Sigmoid colon (tissue), 6 donors: ENCODE measurements at regions not wholly inside any gene's neighbourhood (a gene's known extent, or its start where the extent isn't known, plus 50 kb on each side); places are given as distances from the start of the nearest gene placed in this dataset.

Experiments used
- DNase-seq: peaks from one replicate; pipeline ENCODE4 v3.0.0-alpha.2; 2019
- H3K27ac ChIP-seq, 4 donors: fragments of 200-600 bp; sonication (generic); one replicate each; pipeline ENCODE4 v1.5.1; 2016 to 2019; ENCODE audit warnings: mild to moderate bottlenecking in 1 of 4
- H3K27me3 ChIP-seq, 3 donors: fragments of 200-600 bp; sonication (generic); one replicate each; pipeline ENCODE4 v1.5.1; 2019; ENCODE audit warnings: mild to moderate bottlenecking in 1 of 3
- H3K36me3 ChIP-seq, 4 donors: fragments of 200-600 bp; sonication (generic); one replicate each; pipeline ENCODE4 v1.5.1; 2016 to 2019
- H3K4me1 ChIP-seq, 4 donors: fragments of 200-600 bp; sonication (generic); one replicate each; pipeline ENCODE4 v1.5.1; 2017 to 2019
- H3K4me3 ChIP-seq, 4 donors: fragments of 200-600 bp; sonication (generic); one replicate each; pipeline ENCODE4 v1.5.1; 2017 to 2019; ENCODE audit warnings: mild to moderate bottlenecking in 2 of 4, moderate library complexity in 1 of 4
- H3K9me3 ChIP-seq, 4 donors: fragments of 200-600 bp in 3 of 4; sonication (generic) in 3 of 4; one replicate each; pipeline versions ENCODE4 v1.5.1 to v1.6.1; 2013 to 2019
- CTCF ChIP-seq, 4 experiments: fragments of 450-650 bp in 3 of 4; fragments of 200-600 bp in 1 of 4; IDR thresholded peaks; one replicate each; pipeline ENCODE4 v1.5.1; 2016 to 2019; ENCODE audit warnings: antibody characterized with exemption in 4 of 4, mild to moderate bottlenecking in 3 of 4, moderate library complexity in 2 of 4
- EP300 ChIP-seq, 4 donors: sonication (generic); formaldehyde crosslinking; IDR thresholded peaks; one replicate each; pipeline ENCODE4 v1.6.1; 2017; ENCODE audit warnings: antibody characterized with exemption in 4 of 4
- POLR2A ChIP-seq, 2 donors: fragments of 450-650 bp; IDR thresholded peaks; one replicate each; pipeline ENCODE4 v1.6.1; 2016; ENCODE audit warnings: antibody characterized with exemption in 2 of 2, mild to moderate bottlenecking in 2 of 2, moderate library complexity in 2 of 2
- POLR2AphosphoS5 ChIP-seq, 4 donors: sonication (generic); formaldehyde crosslinking; IDR thresholded peaks; one replicate each; pipeline ENCODE4 v1.6.1; 2017; ENCODE audit warnings: antibody characterized with exemption in 4 of 4
- WGBS, 2 donors: extraction: QIAGEN DNeasy Blood & Tissue Kit; methylation state at CpG; one replicate each; pipeline ENCODE4 v1.1.7; 2013; 5-methylcytosine and 5-hydroxymethylcytosine counted together
- intact Hi-C: fragments of 100-400 bp; cut with DNase I; formaldehyde crosslinking; loops from one replicate; pipeline ENCODE4 v1.15.1; 2023
- donor health status: healthy with polysubstance abuse.
- donor health status: healthy.

- intact Hi-C loops = no loop called here
- DNase-seq = no peak
- no peaks in the 10 kb centered on the region for H3K4me1 ChIP-seq
- H3K4me3 ChIP-seq = no peak overlapping the region
- H3K27me3 ChIP-seq = no peaks in the 10 kb centered on the region
- H3K9me3 ChIP-seq = no peaks in the 10 kb centered on the region
- no peak overlapping the region for H3K27ac ChIP-seq
- TF ChIP-seq CTCF (IDR thresholded peaks at IDR 0.05) (no peak), POLR2A (IDR thresholded peaks at IDR 0.05) (no peak), EP300 (IDR thresholded peaks at IDR 0.05) (no peak), POLR2AphosphoS5 (IDR thresholded peaks at IDR 0.05) (no peak)
- WGBS, 2 donors = 95 to 98% methylated on average over 2 of the region's 2 CpGs
- H3K36me3 ChIP-seq = no peaks in the 10 kb centered on the region
Observed at GRCh38 chr4:151599863-151600262, 160.9 kb downstream of the GATB start.

- Histone ChIP-seq H3K36me3 (no peaks in the 10 kb centered on the region), H3K4me3 (no peak overlapping the region), H3K27ac (no peak overlapping the region), H3K27me3 (no peaks in the 10 kb centered on the region), H3K4me1 (peaks cover 0 to 3% (median 1%) of the 10 kb centered on the region in 4 donors), H3K9me3 (no peaks in the 10 kb centered on the region)
- TF ChIP-seq POLR2A (IDR thresholded peaks at IDR 0.05) = no peak
- TF ChIP-seq POLR2AphosphoS5 (IDR thresholded peaks at IDR 0.05) = no peak
- TF ChIP-seq CTCF (IDR thresholded peaks at IDR 0.05) = no peak
- no peak for TF ChIP-seq EP300 (IDR thresholded peaks at IDR 0.05)
- 91 to 93% methylated on average over 3 of the region's 3 CpGs for WGBS, 2 donors
- intact Hi-C loops = no loop called here
- no peak for DNase-seq
Observed at GRCh38 chr4:151600432-151600831, 160.4 kb downstream of the GATB start.

DNA sequence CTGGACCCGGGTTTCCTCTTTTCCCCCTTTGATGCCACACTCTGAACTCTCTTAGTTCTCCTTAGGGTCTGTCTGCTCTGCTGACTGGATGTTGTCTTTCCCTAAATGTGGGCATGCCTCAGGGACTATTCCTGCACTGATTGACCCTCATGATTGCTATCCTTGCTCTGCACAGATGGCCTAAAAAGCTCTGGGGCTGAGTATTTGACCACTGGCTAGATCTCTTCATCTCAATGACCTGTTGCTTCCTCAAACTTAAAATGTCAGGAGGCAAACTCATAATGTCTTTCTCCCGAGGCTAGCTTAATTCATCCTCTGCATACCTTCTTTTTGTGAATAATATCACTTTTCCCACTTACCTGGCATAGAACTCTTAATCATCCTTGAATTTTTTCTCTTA, 157.4 kb downstream of the GATB start:
- no peak overlapping the region for H3K4me3 ChIP-seq

GRCh38 chr4:151604238-151604637, 156.6 kb downstream of the GATB start:
- no peaks in the 10 kb centered on the region for H3K36me3 ChIP-seq
- 65 to 80% methylated on average over 5 of the region's 5 CpGs for WGBS, 2 donors
- no peak overlapping the region for H3K4me3 ChIP-seq
- no peak for DNase-seq
- H3K27ac ChIP-seq = no peak overlapping the region
- no peak for TF ChIP-seq POLR2A (IDR thresholded peaks at IDR 0.05)
- TF ChIP-seq POLR2AphosphoS5 (IDR thresholded peaks at IDR 0.05) = no peak
- no peak for TF ChIP-seq EP300 (IDR thresholded peaks at IDR 0.05)
- no peak for TF ChIP-seq CTCF (IDR thresholded peaks at IDR 0.05)
- no peaks in the 10 kb centered on the region for H3K9me3 ChIP-seq
- peaks cover 0 to 15% (median 7%) of the 10 kb centered on the region in 4 donors for H3K4me1 ChIP-seq
- intact Hi-C loops = no loop called here
- no peaks in the 10 kb centered on the region for H3K27me3 ChIP-seq

More for the DNA sequence above, 157.4 kb downstream of the GATB start:
- WGBS, 2 donors = 78 to 90% methylated on average over 2 of the region's 2 CpGs
- H3K36me3 ChIP-seq = no peaks in the 10 kb centered on the region
- H3K27me3 ChIP-seq = no peaks in the 10 kb centered on the region
- no peaks in the 10 kb centered on the region for H3K9me3 ChIP-seq
- intact Hi-C loops = no loop called here
- TF ChIP-seq POLR2AphosphoS5 (IDR thresholded peaks at IDR 0.05) (no peak), POLR2A (IDR thresholded peaks at IDR 0.05) (no peak), EP300 (IDR thresholded peaks at IDR 0.05) (no peak), CTCF (IDR thresholded peaks at IDR 0.05) (no peak)
- no peak for DNase-seq
- H3K27ac ChIP-seq = no peak overlapping the region
- H3K4me1 ChIP-seq = peaks cover 0 to 15% (median 7%) of the 10 kb centered on the region in 4 donors

DNA sequence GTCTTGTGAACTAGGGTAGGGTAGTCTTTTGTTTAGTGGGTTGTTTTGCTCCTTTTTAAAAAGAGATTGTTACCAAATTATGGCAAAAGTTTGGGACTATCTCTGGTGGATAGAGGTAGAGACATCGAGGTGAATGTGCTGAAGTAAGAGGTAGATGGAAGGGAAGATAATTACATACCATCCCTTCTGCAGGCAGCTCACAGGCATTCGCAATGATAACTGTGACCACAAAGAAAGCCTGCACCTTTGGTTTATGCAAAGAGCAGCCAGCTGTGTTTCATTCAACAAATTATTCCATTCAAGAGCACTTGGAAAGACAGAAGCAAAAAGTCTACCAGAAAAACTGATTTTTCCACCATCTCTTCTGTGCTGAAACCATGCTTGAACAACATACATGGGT, 155.6 kb downstream of the GATB start:
- 81 to 91% methylated on average over 2 of the region's 2 CpGs for WGBS, 2 donors
- intact Hi-C loops = no loop called here

More for the DNA sequence above, 155.6 kb downstream of the GATB start:
- DNase-seq = no peak
- Histone ChIP-seq H3K4me3 (no peak overlapping the region), H3K27me3 (no peaks in the 10 kb centered on the region), H3K4me1 (peaks cover 0 to 15% (median 7%) of the 10 kb centered on the region in 4 donors), H3K27ac (no peak overlapping the region), H3K36me3 (no peaks in the 10 kb centered on the region), H3K9me3 (no peaks in the 10 kb centered on the region)
- TF ChIP-seq POLR2AphosphoS5 (IDR thresholded peaks at IDR 0.05) (no peak), EP300 (IDR thresholded peaks at IDR 0.05) (no peak), POLR2A (IDR thresholded peaks at IDR 0.05) (no peak), CTCF (IDR thresholded peaks at IDR 0.05) (no peak)
